GM13976 (cell line): ENCODE measurements at regions not wholly inside any gene's neighbourhood (a gene's known extent, or its start where the extent isn't known, plus 50 kb on each side); places are given as distances from the start of the nearest gene placed in this dataset.
"Not testable (repeated sequence)": the region's sequence is repeated elsewhere in the genome, so short reads cannot be mapped to it uniquely, and the experiment has no call there.

Source experiments
- DNase-seq: peaks from one replicate; pipeline ENCODE4 v3.0.0; 2012; ENCODE audit warnings: low spot score
- CTCF ChIP-seq: IDR thresholded peaks from 2 replicates; pipeline ENCODE4 v1.5.1; 2012; ENCODE audit warnings: borderline replicate concordance, mild to moderate bottlenecking; ENCODE audit not compliant: insufficient read depth; ENCODE audit errors: extremely low read depth, missing control alignments, control extremely low read depth
- in situ Hi-C: fragments of 300-500 bp; cut with MboI; formaldehyde crosslinking; loops from one replicate; pipeline ENCODE4 v1.12.0; 2022; ENCODE audit warnings: low sequenced_read_pairs, mixed read lengths, inconsistent platforms; ENCODE audit not compliant: unreplicated experiment

- DNase-seq: no peak
- TF ChIP-seq CTCF: no peak
- in situ Hi-C loops: no loop called here
These were observed 97.8 kb downstream of the LUZP4 start for GRCh38 chrX:115387327-115387726.

GRCh38 chrX:115388879-115389278, 99.4 kb downstream of the LUZP4 start:
- DNase-seq: no peak
- no peak for TF ChIP-seq CTCF

GRCh38 chrX:115390078-115390477, 100.6 kb downstream of the LUZP4 start:
- in situ Hi-C loops: no loop called here
- no peak for DNase-seq
- no peak for TF ChIP-seq CTCF

More at GRCh38 chrX:115388879-115389278, 99.4 kb downstream of the LUZP4 start:
- in situ Hi-C loops: no loop called here

- in situ Hi-C loops: no loop called here
- TF ChIP-seq CTCF: no peak
- no peak for DNase-seq
These were observed 102.5 kb downstream of the LUZP4 start for GRCh38 chrX:115392031-115392430.

DNA sequence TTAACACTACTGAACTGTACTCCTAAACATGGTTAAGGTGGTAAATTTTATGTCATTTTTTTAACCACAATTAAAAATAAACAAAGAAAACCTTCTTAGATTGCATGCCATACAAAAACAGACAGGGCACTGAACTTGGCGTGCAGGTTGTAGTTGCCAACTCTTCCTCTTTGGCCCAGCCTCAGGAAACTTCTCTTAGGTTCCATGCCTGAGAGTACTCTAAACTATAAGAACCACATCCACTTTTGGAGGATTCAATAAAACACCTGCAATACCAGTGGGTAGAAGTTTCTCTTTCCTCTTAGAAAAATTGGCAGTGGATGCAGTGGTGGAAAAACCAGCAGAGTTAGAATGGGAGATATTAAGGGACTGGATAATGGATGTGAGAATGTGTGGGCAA, 103.4 kb downstream of the LUZP4 start:
- no peak for DNase-seq

GRCh38 chrX:115393271-115393670, 103.8 kb downstream of the LUZP4 start:
- DNase-seq: no peak
- TF ChIP-seq CTCF: no peak
- in situ Hi-C loops: no loop called here

More for the DNA sequence above, 103.4 kb downstream of the LUZP4 start:
- no peak for TF ChIP-seq CTCF
- in situ Hi-C loops: no loop called here

GRCh38 chrX:115394806-115395205, 105.3 kb downstream of the LUZP4 start:
- in situ Hi-C loops, DNase-seq: not testable (repeated sequence)

DNA sequence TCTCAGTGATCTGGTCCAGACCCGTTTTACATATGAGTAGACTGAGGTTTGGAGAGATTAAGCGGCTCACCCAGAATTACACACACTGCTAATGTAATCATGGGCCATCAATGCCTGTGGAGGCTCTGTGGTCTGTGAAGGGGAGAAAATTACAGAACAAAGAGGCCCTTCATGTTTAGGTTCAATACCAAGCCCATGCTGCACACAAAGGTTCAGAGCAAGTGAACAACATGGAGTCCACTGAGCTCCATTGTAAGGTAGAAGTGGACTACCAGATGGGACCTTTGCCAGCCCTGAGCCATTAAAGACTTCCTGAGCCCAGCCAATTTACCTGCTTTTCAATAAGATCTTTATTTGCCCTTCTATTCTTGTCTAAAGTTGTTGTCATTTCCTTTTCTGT, 109.8 kb downstream of the LUZP4 start:
- no peak for TF ChIP-seq CTCF
- in situ Hi-C loops: no loop called here
- DNase-seq: no peak
